H1 (cell line): ENCODE measurements at regions not wholly inside any gene's neighbourhood (a gene's known extent, or its start where the extent isn't known, plus 50 kb on each side); places are given as distances from the start of the nearest gene placed in this dataset.

Experiments
- CTCF ChIA-PET: fragments of 300-600 bp; sonication (Branson Sonifier 250); formaldehyde crosslinking; loops from one replicate; lab custom pipeline; 2021; ENCODE audit not compliant: partially characterized antibody; lab: Charles Lee
- POLR2A ChIA-PET: fragments of 300-600 bp; sonication (Branson Sonifier 250); formaldehyde crosslinking; loops from one replicate; lab custom pipeline; 2021; ENCODE audit warnings: inconsistent platforms; ENCODE audit not compliant: partially characterized antibody; lab: Charles Lee
- DNase-seq, 2 experiments: peaks; one replicate each; pipeline versions ENCODE4 v3.0.0 to v3.0.0-alpha.2; 2010 to 2022; ENCODE audit warnings: low spot score in 2 of 2, low read depth in 1 of 2, mixed read lengths in 1 of 2
- FAIRE-seq: peaks from 2 replicates; lab custom pipeline; 2011; peaks lifted over from hg19 to GRCh38; lab: Jason Lieb, UNC
- H2AFZ ChIP-seq: 2 replicates; pipeline ENCODE4 v1.8.1; 2012; ENCODE audit warnings: low read length, inconsistent platforms
- H2AK5ac ChIP-seq: 2 replicates; pipeline ENCODE4 v1.6.1; 2013; ENCODE audit warnings: low read depth, low read length
- H2BK120ac ChIP-seq: replicated peaks from 2 replicates; pipeline ENCODE3; 2013; ENCODE audit warnings: low read depth, low read length, inconsistent platforms
- H2BK12ac ChIP-seq: 2 replicates; pipeline ENCODE4 v1.6.1; 2013; ENCODE audit warnings: low read depth, low read length
- H2BK15ac ChIP-seq: 2 replicates; pipeline ENCODE4 v1.6.1; 2013; ENCODE audit warnings: low read length
- H2BK20ac ChIP-seq: 2 replicates; pipeline ENCODE4 v1.6.1; 2013; ENCODE audit warnings: low read length
- H2BK5ac ChIP-seq: 2 replicates; pipeline ENCODE4 v1.6.1; 2013; ENCODE audit warnings: low read depth, low read length
- H3K14ac ChIP-seq: 2 replicates; pipeline ENCODE4 v1.6.1; 2013; ENCODE audit warnings: inconsistent platforms; ENCODE audit not compliant: insufficient read length
- H3K18ac ChIP-seq: 2 replicates; pipeline ENCODE4 v1.6.1; 2013; ENCODE audit warnings: low read length; ENCODE audit errors: extremely low read depth
- H3K23ac ChIP-seq: 2 replicates; pipeline ENCODE4 v1.6.1; 2013; ENCODE audit warnings: inconsistent platforms; ENCODE audit not compliant: insufficient read length
- H3K23me2 ChIP-seq: 2 replicates; pipeline ENCODE4 v1.6.1; 2013; ENCODE audit warnings: low read depth, low read length
- H3K27ac ChIP-seq: 2 replicates; pipeline ENCODE4 v1.6.1; 2011; ENCODE audit warnings: low read depth, low read length, inconsistent platforms
- H3K27me3 ChIP-seq, 4 experiments: replicated peaks in 1 of 4; 1 replicate in 1 of 4; 2 replicates in 3 of 4; pipeline versions ENCODE4 v1.6.1 to v1.8.1; 2011 to 2013; ENCODE audit warnings: low read length in 3 of 4, mild to moderate bottlenecking in 3 of 4, inconsistent platforms in 2 of 4, mixed read lengths in 2 of 4, moderate library complexity in 1 of 4; ENCODE audit not compliant: control insufficient read depth in 3 of 4, insufficient read depth in 3 of 4; ENCODE audit errors: extremely low read depth in 1 of 4
- H3K36me3 ChIP-seq, 4 experiments: 2 replicates each; pipeline versions ENCODE4 v1.6.1 to v1.8.1; 2011 to 2013; ENCODE audit warnings: mild to moderate bottlenecking in 4 of 4, low read length in 3 of 4, moderate library complexity in 2 of 4, control low read depth in 1 of 4, inconsistent platforms in 1 of 4; ENCODE audit not compliant: insufficient read depth in 4 of 4, control insufficient read depth in 2 of 4
- H3K4ac ChIP-seq: replicated peaks from 2 replicates; pipeline ENCODE3; 2013; ENCODE audit warnings: low read length, low read depth, mixed read lengths, inconsistent platforms; ENCODE audit not compliant: insufficient read length
- H3K4me1 ChIP-seq, 4 experiments: replicated peaks in 1 of 4; 1 replicate in 1 of 4; 2 replicates in 3 of 4; pipeline versions ENCODE4 v1.6.1 to v1.8.1; 2011 to 2013; ENCODE audit warnings: low read length in 3 of 4, inconsistent platforms in 2 of 4, mixed read lengths in 1 of 4; ENCODE audit not compliant: insufficient read depth in 4 of 4, control insufficient read depth in 3 of 4
- H3K4me2 ChIP-seq, 2 experiments: 2 replicates each; pipeline versions ENCODE4 v1.6.1 to v1.8.1; 2011 to 2013; ENCODE audit warnings: low read depth in 2 of 2, low read length in 2 of 2, control low read depth in 1 of 2, inconsistent platforms in 1 of 2, mild to moderate bottlenecking in 1 of 2; ENCODE audit not compliant: insufficient read depth in 1 of 2
- H3K4me3 ChIP-seq, 4 experiments: fragments of 200-600, 300-600 bp in 1 of 4; sonication (generic), shearing (Covaris generic), sonication (Bioruptor Twin) in 1 of 4; 2 replicates each; pipeline versions ENCODE4 v1.5.1 to v1.8.1; 2011 to 2016; ENCODE audit warnings: low read length in 4 of 4, low read depth in 3 of 4, control low read depth in 2 of 4, inconsistent platforms in 2 of 4, mild to moderate bottlenecking in 2 of 4, mixed read lengths in 1 of 4, moderate library complexity in 1 of 4; ENCODE audit not compliant: insufficient read depth in 2 of 4; ENCODE audit errors: extremely low read depth in 1 of 4
- H3K56ac ChIP-seq: replicated peaks from 2 replicates; pipeline ENCODE3; 2013; ENCODE audit warnings: low read depth, mild to moderate bottlenecking, mixed read lengths, low read length, inconsistent platforms; ENCODE audit not compliant: insufficient read length
- H3K79me1 ChIP-seq: 2 replicates; pipeline ENCODE4 v1.6.1; 2013; ENCODE audit warnings: low read depth, low read length, control low read depth
- H3K79me2 ChIP-seq, 2 experiments: 2 replicates each; pipeline versions ENCODE4 v1.6.1 to v1.8.1; 2012 to 2013; ENCODE audit warnings: low read length in 2 of 2, mild to moderate bottlenecking in 2 of 2, inconsistent platforms in 1 of 2; ENCODE audit not compliant: insufficient read depth in 2 of 2, control insufficient read depth in 1 of 2
- H3K9ac ChIP-seq, 4 experiments: replicated peaks in 1 of 4; 1 replicate in 1 of 4; 2 replicates in 3 of 4; pipeline versions ENCODE4 v1.6.1 to v1.8.1; 2011 to 2013; ENCODE audit warnings: low read depth in 3 of 4, low read length in 3 of 4, control low read depth in 2 of 4, mild to moderate bottlenecking in 2 of 4, moderate library complexity in 2 of 4, inconsistent platforms in 1 of 4; ENCODE audit errors: extremely low read depth in 1 of 4
- H3K9me3 ChIP-seq, 2 experiments: 2 replicates each; pipeline versions ENCODE4 v1.6.1 to v1.8.1; 2012 to 2013; ENCODE audit warnings: mild to moderate bottlenecking in 2 of 2, moderate library complexity in 2 of 2, control low read depth in 1 of 2, inconsistent platforms in 1 of 2, low read depth in 1 of 2, low read length in 1 of 2, mixed read lengths in 1 of 2; ENCODE audit not compliant: insufficient read depth in 2 of 2
- H4K20me1 ChIP-seq, 2 experiments: replicated peaks in 1 of 2; 2 replicates each; pipeline versions ENCODE3 to v1.8.1; 2011 to 2013; ENCODE audit warnings: inconsistent platforms in 2 of 2, low read length in 2 of 2, mild to moderate bottlenecking in 1 of 2; ENCODE audit not compliant: insufficient read depth in 2 of 2, control insufficient read depth in 1 of 2
- H4K5ac ChIP-seq: 2 replicates; pipeline ENCODE4 v1.6.1; 2013; ENCODE audit warnings: low read length, low read depth, mixed read lengths, inconsistent platforms; ENCODE audit not compliant: insufficient read length
- H4K8ac ChIP-seq: 2 replicates; pipeline ENCODE4 v1.8.0; 2013; ENCODE audit warnings: mild to moderate bottlenecking, moderate library complexity, low read length, inconsistent platforms; ENCODE audit not compliant: insufficient read depth; ENCODE audit errors: extremely low read depth
- H4K91ac ChIP-seq: replicated peaks from 2 replicates; pipeline ENCODE3; 2013; ENCODE audit warnings: low read length, mixed read lengths, inconsistent platforms; ENCODE audit not compliant: insufficient read length
- CTCF ChIP-seq, 3 experiments: IDR thresholded peaks; 1 replicate in 2 of 3; 2 replicates in 1 of 3; pipeline versions ENCODE4 v1.5.1 to v1.6.1; 2011; ENCODE audit warnings: low read length in 3 of 3, mild to moderate bottlenecking in 3 of 3, inconsistent platforms in 2 of 3, low read depth in 1 of 3, moderate library complexity in 1 of 3; ENCODE audit not compliant: insufficient read depth in 1 of 3; ENCODE audit errors: control extremely low read depth in 1 of 3
- SIN3A ChIP-seq, 2 experiments: IDR thresholded peaks in 1 of 2; conservative IDR thresholded peaks in 1 of 2; 2 replicates each; pipeline ENCODE4 v1.6.1; 2011 to 2012; ENCODE audit warnings: low read length in 2 of 2, improper control_type of control experiment in 1 of 2, low read depth in 1 of 2, mild to moderate bottlenecking in 1 of 2
- TBP ChIP-seq: IDR thresholded peaks from 2 replicates; pipeline ENCODE4 v1.6.1; 2011; ENCODE audit warnings: low read depth, low read length, improper control_type of control experiment
- WGBS, 2 experiments: shearing (Covaris generic) in 1 of 2; methylation state at CpG; one replicate each; pipeline versions ENCODE4 v1.1.6 to v1.1.7; 2013 to 2015; ENCODE audit warnings: low lambda C conversion rate in 2 of 2, mixed read lengths in 2 of 2, inconsistent platforms in 1 of 2, low coverage in 1 of 2, missing lambda C conversion rate in 1 of 2; ENCODE audit not compliant: insufficient replicate concordance in 2 of 2, insufficient coverage in 1 of 2, insufficient read length in 1 of 2; ENCODE audit errors: extremely low coverage in 1 of 2, missing lambda C conversion rate in 1 of 2; 5-methylcytosine and 5-hydroxymethylcytosine counted together
- TF ChIP-seq, protein P1 (sequence below): IDR thresholded peaks from 2 replicates; pipeline ENCODE4 v1.6.1; 2012; ENCODE audit warnings: inconsistent platforms

DNA sequence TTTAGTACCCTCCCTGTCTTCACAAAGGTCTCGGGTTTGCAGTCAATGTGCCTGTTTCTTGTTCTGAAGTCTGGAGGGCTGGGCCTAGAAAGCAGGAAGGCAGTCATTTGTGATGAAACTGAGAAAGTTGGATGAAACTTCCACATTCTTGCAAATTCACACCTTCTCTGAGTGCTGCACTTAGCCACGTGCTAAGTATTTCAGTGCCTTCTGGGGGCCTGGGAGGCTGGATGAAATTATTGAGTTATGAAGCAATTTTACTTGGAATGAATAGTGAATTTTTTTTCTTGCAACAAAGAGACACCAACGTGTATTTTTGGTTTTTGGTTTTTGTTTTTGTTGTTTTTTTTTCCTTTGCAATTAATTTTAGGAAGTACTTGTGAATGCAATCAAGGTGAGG, 71.2 kb downstream of the MSX1 start:
- Histone ChIP-seq H2BK20ac (no peak overlapping the region), H3K4me2 (no peak overlapping the region), H2BK120ac (no peak overlapping the region), H3K4ac (no peak overlapping the region), H3K79me2 (no peaks in the 10 kb centered on the region), H3K56ac (no peak overlapping the region), H2AK5ac (no peak overlapping the region), H3K23me2 (no peaks in the 10 kb centered on the region), H3K36me3 (no peaks in the 10 kb centered on the region), H3K9ac (no peak overlapping the region), H2AFZ (no peak overlapping the region), H3K18ac (no peak overlapping the region), H3K9me3 (no peaks in the 10 kb centered on the region), H2BK12ac (no peak overlapping the region), H2BK15ac (no peak overlapping the region), H3K27ac (no peak overlapping the region), H4K20me1 (no peaks in the 10 kb centered on the region), H4K5ac (no peak overlapping the region), H2BK5ac (no peak overlapping the region), H3K23ac (no peak overlapping the region), H3K14ac (no peak overlapping the region), H3K4me3 (no peak overlapping the region), H3K27me3 (0 out of 7 replicates have a peak, but pooled peaks cover 0 to 2% (median 0%) of the 10 kb centered on the region in 4 experiments), H3K4me1 (no peaks in the 10 kb centered on the region), H3K79me1 (no peaks in the 10 kb centered on the region), H4K91ac (no peak overlapping the region), H4K8ac (no peak overlapping the region)
- TF ChIP-seq CTCF (IDR thresholded peaks at IDR 0.05; ENCODE audit: control extremely low read depth in 1 of 3, insufficient read depth in 1 of 3, low read depth in 1 of 3, low read length in 3 of 3) (no peak), SIN3A (conservative IDR thresholded peaks at IDR 0.05 in 1 of 2, IDR thresholded peaks at IDR 0.05 in 1 of 2; ENCODE audit: low read depth in 1 of 2, low read length in 2 of 2) (no peak), TBP (no peak)
- TF ChIP-seq, protein P1, sequence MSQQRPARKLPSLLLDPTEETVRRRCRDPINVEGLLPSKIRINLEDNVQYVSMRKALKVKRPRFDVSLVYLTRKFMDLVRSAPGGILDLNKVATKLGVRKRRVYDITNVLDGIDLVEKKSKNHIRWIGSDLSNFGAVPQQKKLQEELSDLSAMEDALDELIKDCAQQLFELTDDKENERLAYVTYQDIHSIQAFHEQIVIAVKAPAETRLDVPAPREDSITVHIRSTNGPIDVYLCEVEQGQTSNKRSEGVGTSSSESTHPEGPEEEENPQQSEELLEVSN, result no peak
- ChIA-PET POLR2A (no interaction called here), CTCF (no interaction called here)
- DNase-seq (no peak), FAIRE-seq (no peak)
- WGBS, 2 experiments, result 53% methylated on average over 3 of the region's 3 CpGs; no CpG with 5 or more reads in 1 of the 2 experiments
